HG02884 (cell line): ENCODE measurements at regions not wholly inside any gene's neighbourhood (a gene's known extent, or its start where the extent isn't known, plus 50 kb on each side); places are given as distances from the start of the nearest gene placed in this dataset.

ENCODE experiments used
- ATAC-seq: cut with Tn5 transposase; IDR thresholded peaks from one replicate; pipeline ENCODE4 v1.9.1; 2021; ENCODE audit warnings: mild to moderate bottlenecking, moderate library complexity; ENCODE audit not compliant: unreplicated experiment

DNA sequence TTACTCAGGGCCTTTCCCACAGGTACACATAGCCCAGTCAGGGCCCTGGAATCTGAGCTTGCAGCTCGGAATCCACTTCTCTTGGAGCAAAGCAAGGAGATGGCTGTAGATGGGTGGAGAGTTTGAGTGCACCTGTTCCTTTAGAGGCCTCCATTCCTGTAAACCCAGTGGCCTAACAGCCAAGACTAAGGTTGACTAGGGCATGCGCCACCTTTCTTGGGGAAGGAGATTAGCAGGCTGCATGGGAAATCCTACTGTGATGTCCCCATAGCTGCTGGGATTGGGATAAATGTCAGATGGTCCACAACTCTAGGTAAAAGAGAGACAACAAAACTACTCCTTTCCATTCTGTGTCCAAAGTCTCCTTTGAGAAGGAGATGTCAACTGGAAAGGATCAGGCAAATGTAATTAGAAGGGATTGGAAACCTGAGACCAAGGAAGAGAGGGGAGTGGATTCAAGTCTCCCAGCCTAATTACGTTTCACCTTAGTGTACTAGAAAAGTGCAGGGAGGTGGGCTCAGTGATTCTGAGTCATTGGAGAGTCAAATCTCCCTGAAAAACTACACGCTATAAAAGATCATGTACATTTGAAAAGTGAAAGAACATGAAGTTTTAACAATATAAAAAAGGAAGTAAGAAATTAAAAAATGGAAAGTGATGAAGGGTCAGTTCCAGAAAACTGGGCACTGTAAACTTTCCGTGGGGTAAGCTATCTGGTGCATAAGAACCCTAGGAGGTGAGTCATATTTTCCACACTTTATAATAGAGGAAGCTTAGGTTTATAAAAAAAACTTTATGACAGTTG, 104.2 kb downstream of the SEC61B start:
- ATAC-seq, result no peak

DNA sequence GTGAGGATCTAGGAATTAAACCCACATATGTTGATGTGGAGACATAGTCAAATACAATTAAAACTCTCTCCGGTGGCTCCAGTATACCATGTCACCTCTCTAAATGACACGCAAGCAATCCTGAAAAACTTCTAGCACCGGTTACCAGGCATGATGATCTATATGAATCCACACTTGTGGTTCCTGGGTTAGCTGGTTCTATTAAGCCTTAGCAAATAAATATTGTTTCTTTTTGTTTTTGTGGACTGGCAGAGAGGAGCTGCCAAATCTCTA, 104.8 kb downstream of the SEC61B start:
- no peak for ATAC-seq

DNA sequence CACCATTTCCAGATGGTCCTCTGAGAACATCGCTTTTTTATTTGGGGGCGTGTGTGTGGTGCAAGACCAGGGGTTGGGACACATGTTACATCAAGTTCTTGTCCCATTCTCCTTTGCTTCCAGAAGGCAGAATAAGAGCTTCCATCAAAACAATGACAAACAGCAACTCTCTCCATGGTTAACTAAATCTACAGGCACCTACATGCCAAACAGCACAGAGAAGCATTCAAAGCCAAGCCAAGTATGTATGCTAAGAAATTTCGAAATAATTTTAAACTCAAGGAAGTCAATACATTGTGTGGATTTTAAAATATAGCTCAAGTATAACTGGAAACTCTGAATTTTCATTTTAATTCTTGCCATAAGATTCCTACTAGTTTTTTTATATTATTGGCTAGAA, 105.6 kb downstream of the SEC61B start:
- no peak for ATAC-seq

DNA sequence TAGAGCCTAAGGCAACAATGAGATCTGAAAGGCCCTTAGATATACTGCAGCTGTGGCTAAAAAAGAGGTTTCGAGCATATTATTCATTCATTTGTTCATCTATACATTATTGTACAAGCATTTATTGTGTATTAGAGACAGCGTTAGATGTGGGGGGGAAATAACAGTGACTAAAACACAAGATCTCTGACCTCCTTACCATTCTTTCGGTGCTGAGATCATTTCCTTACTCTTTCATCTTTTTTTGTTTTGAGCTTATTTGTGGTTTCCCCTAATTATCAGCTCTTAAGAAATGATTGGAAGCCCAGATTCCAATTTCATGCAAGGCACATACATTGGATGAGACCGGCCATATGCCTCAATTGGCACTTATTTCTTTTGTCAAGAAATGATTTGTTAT, 113.2 kb downstream of the SEC61B start:
- no peak for ATAC-seq

DNA sequence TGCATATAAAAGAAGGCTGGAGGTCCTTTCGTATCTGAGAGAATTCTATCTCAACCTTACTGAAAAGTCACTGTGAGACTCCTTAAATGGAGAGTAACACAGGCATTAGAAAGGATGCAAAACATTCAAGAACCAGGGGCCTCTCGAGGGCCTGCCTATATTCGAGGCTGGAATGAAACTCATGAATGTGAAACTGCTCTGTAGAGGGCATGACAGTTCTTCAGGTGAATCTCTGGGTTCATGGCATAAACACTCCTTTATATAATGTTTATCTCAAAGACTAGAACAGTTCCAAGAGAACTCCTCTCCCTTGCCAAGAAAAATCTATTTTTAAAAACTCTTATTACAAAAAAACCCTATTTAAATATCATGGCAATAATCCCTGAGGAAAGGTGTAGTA, 113.9 kb downstream of the SEC61B start:
- ATAC-seq, result no peak

DNA sequence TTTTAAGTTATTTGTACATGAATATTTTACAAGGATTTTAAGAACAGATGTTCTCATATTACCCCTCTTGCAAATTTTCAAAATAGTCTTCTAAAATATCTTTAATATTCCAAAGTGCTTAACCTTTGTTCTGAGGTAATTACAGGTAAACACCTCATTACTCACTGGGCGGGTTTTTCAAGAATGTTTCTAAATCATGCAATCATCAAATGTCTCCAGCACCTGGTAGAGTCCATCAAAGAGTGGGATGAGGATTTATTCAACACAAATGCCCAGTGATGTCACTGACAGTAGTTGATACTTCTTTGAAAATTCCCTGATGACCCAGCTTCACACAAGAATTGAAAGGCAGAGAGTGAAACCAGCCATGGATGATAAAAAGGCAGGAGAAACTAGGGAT, 114.4 kb downstream of the SEC61B start:
- no peak for ATAC-seq

DNA sequence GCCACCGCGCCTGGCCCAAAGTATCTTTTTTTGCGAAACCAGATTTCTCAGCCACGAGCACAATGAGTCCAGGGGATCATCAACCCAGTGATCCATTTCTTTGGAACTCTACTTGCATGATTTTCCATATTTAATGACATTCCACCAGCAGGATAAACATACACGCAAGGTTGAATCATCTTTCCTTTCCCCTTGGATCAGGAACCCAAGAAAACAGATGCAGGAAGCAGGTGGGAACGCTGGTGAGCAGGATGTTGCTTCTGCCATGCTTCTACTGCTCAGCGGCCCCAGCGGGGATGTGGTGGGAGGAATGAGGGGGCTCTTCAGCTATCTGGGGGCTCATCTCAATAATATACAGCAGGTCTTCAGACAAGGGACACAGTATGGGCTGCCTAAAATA, 118.2 kb downstream of the SEC61B start:
- no peak for ATAC-seq

DNA sequence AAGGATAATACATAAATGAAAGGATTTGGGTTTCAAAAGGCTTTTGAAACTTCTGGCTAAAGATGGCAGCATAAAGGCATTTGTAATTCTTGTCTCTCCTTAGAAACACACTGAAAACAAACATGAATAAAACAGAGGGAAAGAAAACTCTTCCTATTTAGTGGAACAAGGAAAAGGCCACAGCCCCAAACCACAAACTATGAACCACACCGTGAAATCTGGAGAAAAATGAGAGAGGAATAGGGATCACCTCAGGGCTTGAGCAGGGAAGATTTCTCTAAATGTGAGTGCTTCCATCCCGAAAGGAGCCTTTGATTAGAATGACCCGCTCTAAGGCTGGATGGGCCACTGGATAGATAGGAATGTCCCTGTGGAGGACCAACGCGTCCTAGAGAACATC, 119.6 kb downstream of the SEC61B start:
- no peak for ATAC-seq

DNA sequence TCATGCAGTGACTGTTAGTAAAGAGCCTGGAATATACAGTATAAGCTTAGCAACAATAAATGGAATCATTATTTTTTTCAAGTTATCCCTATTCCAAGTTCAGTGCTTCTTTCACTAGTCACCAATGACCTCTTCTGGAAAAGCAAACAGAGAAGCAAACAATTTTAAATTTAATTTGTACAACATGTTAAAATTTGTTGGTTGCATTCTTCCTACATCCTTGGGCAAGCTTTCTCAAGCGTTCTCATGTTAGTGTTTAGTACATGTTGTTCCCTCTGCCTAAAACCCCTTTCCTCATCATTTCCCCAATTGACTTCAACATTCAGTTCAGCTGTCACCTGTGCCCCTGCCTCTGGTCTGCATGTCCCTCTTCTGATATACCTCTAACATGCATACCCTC, 123.4 kb downstream of the SEC61B start:
- no peak for ATAC-seq

DNA sequence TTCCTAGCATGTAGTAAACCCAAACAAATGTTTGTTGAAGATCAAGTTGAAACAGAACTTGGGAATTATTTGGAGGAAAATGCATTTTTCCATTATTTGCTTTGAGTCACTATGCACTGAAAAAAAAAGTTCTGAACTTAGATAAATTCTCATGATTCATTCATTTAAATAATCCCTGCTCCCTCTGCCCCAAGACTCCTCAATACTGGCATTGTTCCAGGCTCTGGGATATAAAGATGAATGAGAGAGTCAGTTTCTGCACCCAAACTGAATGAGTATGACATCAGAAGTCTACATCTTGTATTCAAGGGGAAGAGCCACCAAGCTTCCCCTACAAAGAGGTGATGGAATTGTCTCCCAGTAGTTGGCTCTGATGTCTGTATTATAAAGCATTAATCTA, 123.9 kb downstream of the SEC61B start:
- ATAC-seq, result no peak

DNA sequence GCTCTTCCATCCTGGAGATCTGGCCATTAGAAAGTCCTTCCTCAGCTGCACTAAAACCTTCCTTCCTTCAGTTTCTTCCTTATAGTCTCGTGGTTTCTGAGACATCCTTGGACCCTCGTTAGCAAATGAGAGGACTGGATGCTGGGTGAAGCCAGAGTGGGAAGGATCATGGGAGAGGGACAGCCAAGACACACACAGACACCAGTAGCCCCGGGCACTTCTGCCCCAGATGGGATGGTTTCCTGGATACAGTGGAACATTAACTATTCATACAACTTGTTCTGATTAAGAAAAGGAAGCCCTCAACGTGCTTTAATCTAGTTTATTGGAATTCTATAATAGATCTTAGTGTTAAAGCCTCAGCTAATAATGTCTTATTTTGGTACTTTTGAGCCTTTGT, 125.5 kb downstream of the SEC61B start:
- ATAC-seq, result no peak

DNA sequence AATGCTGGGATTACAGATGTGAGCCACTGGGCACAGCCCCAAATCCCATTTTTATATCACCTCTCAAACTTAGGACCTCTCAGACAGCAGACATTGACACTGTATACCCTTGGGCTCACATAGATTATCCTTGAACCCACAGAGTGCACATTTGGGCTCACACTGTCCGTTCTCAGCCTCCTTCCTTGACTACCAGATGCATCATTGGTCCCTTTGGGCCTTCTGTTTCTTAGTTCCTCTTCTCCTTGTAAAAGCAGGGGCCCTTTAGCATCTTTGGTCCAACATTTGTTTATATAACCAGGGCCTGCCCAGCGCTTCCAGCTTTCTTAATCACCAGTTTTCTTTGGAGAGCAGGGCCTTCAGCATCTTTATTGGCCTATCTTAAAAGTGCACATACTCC, 126.2 kb downstream of the SEC61B start:
- no peak for ATAC-seq

DNA sequence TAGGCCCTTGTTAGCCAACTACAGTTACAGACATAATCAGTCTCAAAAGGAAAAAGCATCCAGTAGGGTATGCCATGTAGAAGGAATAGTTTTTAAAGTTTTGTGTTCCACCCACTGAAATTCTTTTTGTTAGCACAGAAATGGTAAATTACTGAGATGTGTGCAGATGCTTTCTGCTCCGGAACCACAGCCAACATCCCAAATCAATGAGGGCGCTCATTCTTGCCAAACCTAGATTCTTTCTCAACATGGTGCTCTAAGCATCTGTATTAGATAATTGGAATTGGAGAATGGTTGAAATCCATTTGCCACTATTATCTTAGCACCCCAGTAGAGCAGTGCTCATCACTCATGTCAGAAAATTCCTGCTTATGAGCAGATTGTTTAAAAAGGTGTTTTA, 127.8 kb downstream of the SEC61B start:
- no peak for ATAC-seq

DNA sequence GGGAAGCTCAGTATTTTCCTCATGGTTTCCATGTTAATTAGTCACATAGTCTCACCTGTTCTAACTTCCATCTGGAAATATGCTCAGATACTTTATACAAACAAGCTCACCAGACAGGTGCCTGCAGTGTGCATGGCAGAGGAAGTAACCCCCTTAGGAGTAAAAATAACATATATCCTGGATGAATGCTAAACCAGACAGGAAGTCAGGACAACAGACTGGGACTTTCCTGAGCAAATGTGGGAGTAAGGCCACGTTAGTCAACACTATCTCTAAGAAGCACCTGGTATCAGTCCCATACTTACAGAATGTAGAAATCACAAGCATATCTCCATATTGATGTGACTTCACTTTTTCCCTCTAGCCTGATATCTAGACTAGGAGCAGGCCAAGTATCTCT, 128.4 kb downstream of the SEC61B start:
- no peak for ATAC-seq

DNA sequence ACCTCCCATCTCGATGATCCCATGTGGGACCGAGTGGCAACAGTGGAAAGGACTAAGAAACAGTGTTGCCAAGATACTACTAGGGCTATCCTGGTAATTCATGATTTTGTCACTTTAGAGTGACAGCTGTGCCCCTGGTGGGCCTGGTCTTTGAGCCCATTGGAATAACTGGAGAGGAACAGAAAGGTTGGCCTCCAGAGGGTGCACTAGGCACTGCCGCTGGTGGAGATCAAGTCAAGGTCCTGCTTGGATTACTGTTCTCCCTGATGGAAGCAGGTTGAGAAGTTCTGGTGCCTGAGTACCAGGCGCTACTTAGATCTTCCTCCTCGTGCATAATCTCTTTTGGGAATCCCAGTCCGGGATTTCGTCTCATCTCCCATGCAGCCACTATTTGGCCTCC, 129.6 kb downstream of the SEC61B start:
- no peak for ATAC-seq

DNA sequence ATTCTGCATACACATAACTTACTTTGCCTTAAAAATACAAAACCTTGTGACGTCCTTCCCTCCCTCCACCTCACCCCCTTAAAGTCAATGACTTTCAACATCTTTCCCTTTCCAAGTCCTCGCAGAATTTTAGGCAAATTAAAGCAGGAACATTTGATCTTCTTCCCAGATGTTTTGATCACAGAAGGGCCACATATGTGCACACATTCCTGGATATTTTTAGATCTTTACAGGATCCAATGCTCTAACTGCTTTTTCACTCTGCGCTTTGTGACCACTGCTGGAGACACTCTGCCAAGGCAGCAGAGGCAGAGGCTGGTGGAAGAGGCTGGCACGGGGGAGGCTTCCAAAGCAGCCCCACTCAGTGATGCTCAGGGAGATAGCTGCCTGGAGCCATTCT, 130.7 kb downstream of the SEC61B start:
- no peak for ATAC-seq

DNA sequence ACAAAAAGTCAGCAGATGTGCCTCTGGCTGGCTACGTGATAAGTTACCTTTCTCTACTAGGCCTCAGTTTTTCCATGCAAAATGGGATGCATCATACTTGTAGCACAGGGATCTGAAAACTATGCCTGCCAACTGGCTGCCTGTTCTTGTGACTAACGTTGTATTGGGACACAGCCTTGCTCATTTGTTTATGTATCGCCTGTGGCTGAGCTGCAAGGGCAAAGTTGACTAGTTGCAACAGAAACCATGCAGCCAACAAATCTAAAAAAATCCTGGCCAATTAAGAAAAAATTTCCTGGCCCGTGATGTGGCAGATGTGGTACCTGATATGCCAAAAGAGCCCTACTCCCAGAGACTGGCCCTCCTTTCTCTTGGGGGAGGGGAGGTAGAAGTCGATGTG, 131.3 kb downstream of the SEC61B start:
- ATAC-seq, result no peak

DNA sequence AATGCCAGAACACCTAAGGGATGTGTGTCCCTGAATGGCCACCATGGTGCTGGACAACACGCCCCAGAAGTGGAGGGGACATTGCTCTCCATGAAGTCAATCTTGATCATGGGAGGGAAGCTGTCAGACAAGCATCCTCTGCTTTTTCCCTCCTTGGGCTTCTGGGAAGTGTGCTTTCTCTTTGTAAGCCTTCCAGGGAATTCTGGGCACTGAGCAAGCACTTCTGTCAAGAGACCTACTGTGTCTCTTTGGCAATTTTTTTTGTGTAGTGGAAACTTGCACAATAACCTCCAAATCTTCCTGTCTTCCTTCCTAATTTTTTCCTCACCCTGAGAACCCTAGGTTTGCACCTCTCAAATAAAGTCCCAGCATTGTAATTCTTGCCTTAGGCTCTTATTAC, 132.0 kb downstream of the SEC61B start:
- no peak for ATAC-seq

DNA sequence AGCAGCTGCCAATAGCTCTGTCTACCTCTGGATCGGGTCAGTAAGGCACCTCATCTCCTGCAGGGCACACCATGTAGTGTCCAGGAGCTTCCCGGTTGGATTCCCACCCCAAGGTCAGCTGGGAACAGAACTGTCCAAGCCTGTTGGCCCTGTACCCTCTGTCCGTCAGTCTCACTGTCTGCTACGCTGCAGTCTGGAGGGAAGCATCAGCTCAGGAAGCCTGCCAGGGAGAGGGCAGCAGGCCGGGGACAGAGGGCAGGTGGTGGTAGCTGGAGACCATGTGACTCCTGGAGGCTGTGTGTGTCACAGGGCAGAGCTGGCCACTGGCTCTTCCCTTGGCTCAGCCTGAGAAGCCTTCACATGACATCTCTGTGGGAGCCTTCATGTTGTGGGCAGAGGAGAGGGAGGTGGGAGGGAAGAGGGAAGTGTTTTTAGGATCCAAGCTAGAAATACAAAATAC, 134.5 kb downstream of the SEC61B start:
- ATAC-seq, result no peak

DNA sequence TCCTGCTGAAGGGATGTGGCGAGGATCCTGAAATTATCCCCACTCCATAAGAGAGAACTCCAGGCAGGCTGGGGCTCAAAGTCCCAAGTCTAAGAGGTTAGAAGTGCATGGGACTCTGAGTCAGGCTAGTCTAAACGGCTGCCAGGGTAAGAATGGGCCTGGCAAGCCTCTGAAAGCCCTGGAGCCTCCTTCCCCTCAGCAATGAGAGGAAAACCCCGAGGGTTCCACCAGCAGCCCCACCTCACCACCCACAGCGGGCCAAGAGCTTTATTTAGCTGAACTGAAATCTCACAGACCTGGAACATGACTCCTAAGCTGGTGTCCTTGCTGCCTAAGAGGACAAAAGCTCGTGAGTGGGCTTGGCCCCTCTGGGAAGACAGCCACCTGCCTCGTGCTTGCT, 135.5 kb downstream of the SEC61B start:
- ATAC-seq, result no peak

DNA sequence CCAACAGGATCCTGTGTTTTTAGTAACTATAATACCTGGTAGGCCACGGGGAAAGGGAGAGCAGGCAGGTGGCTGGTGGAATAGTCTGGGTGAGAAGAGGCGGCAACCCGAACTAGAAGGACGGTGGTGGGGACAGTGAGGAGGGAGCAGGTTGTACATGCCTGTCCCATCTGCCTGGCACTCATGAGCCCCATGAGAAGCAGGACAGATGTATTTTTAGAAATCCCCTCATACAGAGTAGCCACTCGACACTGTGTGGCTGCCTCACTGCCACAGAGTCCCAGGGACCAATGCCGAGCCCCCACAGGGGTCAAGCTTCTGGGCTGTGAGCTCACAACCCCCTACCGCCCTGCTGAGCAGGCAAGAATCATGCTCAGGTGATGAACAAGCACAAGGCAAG, 136.6 kb downstream of the SEC61B start:
- no peak for ATAC-seq

DNA sequence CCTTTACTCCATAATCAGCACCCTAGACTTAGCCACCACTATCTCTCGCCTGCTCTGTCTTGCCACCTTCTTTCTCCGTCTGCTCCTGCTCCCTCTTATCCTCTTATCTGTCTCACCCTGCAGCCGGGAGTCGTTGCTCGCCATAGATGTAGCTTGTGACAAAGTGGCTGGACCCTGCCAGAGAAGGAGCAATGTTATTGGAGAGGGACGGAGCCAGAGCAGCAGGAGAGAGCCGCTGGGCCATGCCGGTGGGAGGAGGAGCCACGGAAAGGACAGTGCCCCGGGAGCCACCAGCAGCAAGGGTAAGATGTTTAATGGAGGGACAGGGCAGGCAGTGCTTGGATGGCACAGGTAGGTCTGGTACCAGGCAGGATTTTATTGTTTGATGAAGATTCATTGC, 137.3 kb downstream of the SEC61B start:
- ATAC-seq, result no peak

DNA sequence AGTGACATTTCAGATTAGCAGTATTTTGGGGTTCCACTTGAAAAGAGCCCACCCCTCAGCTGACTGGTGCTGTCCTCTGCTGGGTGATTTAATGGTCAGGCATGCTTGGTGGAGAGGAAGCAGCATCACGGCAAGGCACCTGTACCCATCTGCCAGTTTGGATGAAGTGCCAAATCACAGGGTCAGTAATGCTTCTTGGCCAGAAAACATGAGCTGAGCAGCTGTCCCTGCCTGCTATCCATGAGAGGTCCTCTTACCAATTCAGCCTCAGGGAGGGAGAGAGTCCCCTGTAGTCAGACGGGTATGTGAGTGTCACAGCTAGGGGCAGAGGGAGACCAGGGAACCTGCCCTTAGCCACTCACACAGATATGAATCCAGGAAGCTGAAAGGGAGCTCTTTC, 137.9 kb downstream of the SEC61B start:
- no peak for ATAC-seq
